Activated B cell treated with CpG ODN at 0.5 μM for 24 hours (primary cell): ENCODE measurements at regions not wholly inside any gene's neighbourhood (a gene's known extent, or its start where the extent isn't known, plus 50 kb on each side); places are given as distances from the start of the nearest gene placed in this dataset.

Source experiments
- ATAC-seq: fragments of 200-7000 bp; cut with Tn5 transposase; one replicate; pipeline ENCODE4 v1.10.0; 2021; ENCODE audit warnings: low read depth, mild to moderate bottlenecking, moderate library complexity
- CTCF ChIA-PET: fragments of 350-600 bp; sonication (Branson Sonifier 250); formaldehyde crosslinking; loops from one replicate; lab custom pipeline; 2021; ENCODE audit warnings: antibody characterized with exemption; lab: Charles Lee
- POLR2A ChIA-PET: fragments of 350-600 bp; sonication (Branson Sonifier 250); formaldehyde crosslinking; loops from one replicate; lab custom pipeline; 2021; ENCODE audit warnings: antibody characterized with exemption; lab: Charles Lee
- DNase-seq: peaks from one replicate; pipeline ENCODE4 v3.0.0; 2022
- H3K27ac Mint-ChIP-seq: one replicate; pipeline ENCODE4 v1.8.0; 2020; ENCODE audit warnings: mixed read lengths
- H3K27me3 Mint-ChIP-seq: one replicate; pipeline ENCODE4 v1.8.0; 2021; ENCODE audit warnings: mixed read lengths
- H3K36me3 Mint-ChIP-seq: one replicate; pipeline ENCODE4 v1.8.0; 2021; ENCODE audit warnings: low read depth, mixed read lengths
- H3K4me1 Mint-ChIP-seq: one replicate; pipeline ENCODE4 v1.8.0; 2021; ENCODE audit warnings: mixed read lengths
- H3K4me3 Mint-ChIP-seq: one replicate; pipeline ENCODE4 v1.8.0; 2020; ENCODE audit warnings: mild to moderate bottlenecking, mixed read lengths
- H3K9me3 Mint-ChIP-seq: one replicate; pipeline ENCODE4 v1.8.0; 2020; ENCODE audit warnings: mixed read lengths
- CTCF ChIP-seq: fragments of 200-600 bp; IDR thresholded peaks from one replicate; pipeline ENCODE4 v1.8.0; 2022; ENCODE audit warnings: antibody characterized with exemption, mild to moderate bottlenecking
- intact Hi-C: fragments of 100-400 bp; cut with micrococcal nuclease; formaldehyde crosslinking; loops from one replicate; pipeline ENCODE4 v1.15.1; 2024

DNA sequence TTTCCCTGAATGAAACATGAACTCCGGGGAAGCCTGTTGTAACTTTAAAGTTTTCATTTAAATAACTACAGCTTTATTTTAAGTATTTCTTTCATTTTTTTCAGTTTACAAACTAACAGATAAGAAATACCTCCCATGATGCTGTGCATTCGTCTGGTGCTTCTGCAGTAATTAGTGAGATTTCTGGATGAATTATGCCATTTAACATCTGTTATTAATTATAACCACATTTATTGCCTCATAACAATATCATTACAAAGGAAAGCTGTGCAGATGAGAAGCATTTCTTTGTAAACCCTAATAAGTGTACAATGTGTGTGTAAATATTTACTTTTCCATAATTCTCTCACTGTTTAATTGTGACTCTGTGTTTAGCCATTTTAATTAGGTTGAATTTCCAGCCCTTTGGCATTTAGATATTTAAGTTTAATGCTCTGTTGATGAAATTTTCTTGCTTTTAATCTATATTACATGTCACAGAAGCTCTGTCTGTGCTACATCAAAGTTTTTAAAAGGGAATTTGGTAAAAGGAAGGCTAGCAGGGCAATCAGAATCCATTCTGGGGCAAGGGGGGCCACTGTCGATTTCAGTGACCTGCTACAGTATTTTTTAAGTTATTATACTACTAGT, 418.0 kb downstream of the SPATA31D1 start:
- CTCF ChIA-PET, result no interaction called here
- Mint-ChIP-seq H3K4me3 (no peak overlapping the region), H3K27me3 (no peaks in the 10 kb centered on the region), H3K4me1 (no peaks in the 10 kb centered on the region), H3K36me3 (no peaks in the 10 kb centered on the region), H3K9me3 (no peaks in the 10 kb centered on the region), H3K27ac (no peak overlapping the region)
- DNase-seq (no peak), ATAC-seq (no peak)
- POLR2A ChIA-PET, result no interaction called here
- no peak for TF ChIP-seq CTCF
- intact Hi-C loops, result no loop called here

DNA sequence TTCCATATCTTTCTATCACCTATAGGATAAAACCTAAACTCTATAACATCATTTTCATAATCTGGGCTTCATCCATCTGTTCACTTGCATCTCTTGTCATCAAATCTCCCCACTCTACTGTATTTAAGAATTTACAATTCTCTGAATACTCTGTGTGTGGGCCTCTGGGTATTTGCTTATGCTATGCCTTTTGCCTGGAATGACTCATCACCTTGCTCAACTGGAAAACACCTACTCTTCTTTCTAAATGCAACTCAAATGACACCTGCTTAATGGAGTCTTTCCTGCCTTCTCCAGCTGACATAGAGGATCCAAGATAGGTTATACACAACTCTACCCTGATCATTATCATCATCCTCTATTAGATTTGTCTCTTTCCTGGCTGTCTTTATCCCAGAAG, 421.7 kb downstream of the SPATA31D1 start:
- TF ChIP-seq CTCF, result no peak
- no peaks in the 10 kb centered on the region for H3K9me3 Mint-ChIP-seq
- H3K4me1 Mint-ChIP-seq, result no peaks in the 10 kb centered on the region
- no peak overlapping the region for H3K27ac Mint-ChIP-seq
- POLR2A ChIA-PET, result no interaction called here
- intact Hi-C loops, result no loop called here
- ATAC-seq, result no peak
- no peaks in the 10 kb centered on the region for H3K36me3 Mint-ChIP-seq
- CTCF ChIA-PET, result no interaction called here
- no peak for DNase-seq
- H3K27me3 Mint-ChIP-seq, result no peaks in the 10 kb centered on the region
- no peak overlapping the region for H3K4me3 Mint-ChIP-seq

GRCh38 chr9:82410866-82411265, 422.3 kb downstream of the SPATA31D1 start:
- POLR2A ChIA-PET, result no interaction called here
- no peak overlapping the region for H3K4me3 Mint-ChIP-seq
- H3K27ac Mint-ChIP-seq, result no peak overlapping the region
- H3K4me1 Mint-ChIP-seq, result no peaks in the 10 kb centered on the region
- intact Hi-C loops, result no loop called here
- H3K9me3 Mint-ChIP-seq, result no peaks in the 10 kb centered on the region
- H3K27me3 Mint-ChIP-seq, result no peaks in the 10 kb centered on the region
- no peak for TF ChIP-seq CTCF
- H3K36me3 Mint-ChIP-seq, result no peaks in the 10 kb centered on the region
- DNase-seq, result no peak
- CTCF ChIA-PET, result no interaction called here
- no peak for ATAC-seq

- no peaks in the 10 kb centered on the region for H3K9me3 Mint-ChIP-seq
- POLR2A ChIA-PET, result no interaction called here
- no peak for TF ChIP-seq CTCF
- DNase-seq (no peak), ATAC-seq (no peak)
- no peak overlapping the region for H3K4me3 Mint-ChIP-seq
- no peaks in the 10 kb centered on the region for H3K36me3 Mint-ChIP-seq
- intact Hi-C loops, result no loop called here
- CTCF ChIA-PET, result no interaction called here
- H3K27ac Mint-ChIP-seq, result no peak overlapping the region
- H3K4me1 Mint-ChIP-seq, result no peaks in the 10 kb centered on the region
- H3K27me3 Mint-ChIP-seq, result no peaks in the 10 kb centered on the region
Observed at GRCh38 chr9:82412586-82413305, 424.2 kb downstream of the SPATA31D1 start.

DNA sequence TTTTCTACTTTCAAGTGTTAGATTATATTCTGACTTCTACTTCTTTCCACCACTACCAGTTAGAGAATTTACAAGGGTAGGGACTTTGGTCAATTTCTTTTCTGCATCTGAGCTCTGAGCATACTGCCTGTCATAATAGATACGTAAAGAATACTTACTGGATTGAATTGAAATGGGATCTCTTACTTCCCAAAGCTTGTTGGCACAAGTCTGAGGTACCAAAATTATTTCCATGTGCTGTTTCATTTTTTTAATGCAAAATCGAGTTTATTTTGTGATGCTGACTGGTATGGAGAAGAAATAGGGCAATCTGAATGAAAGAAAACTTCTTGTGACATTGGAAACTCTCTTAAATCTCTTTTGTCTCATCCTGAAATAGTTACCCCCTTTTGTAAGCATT, 428.9 kb downstream of the SPATA31D1 start:
- Mint-ChIP-seq H3K4me3 (no peak overlapping the region), H3K9me3 (peaks cover 2% of the 10 kb centered on the region), H3K27me3 (no peaks in the 10 kb centered on the region), H3K27ac (no peak overlapping the region), H3K4me1 (peaks cover 4% of the 10 kb centered on the region), H3K36me3 (no peaks in the 10 kb centered on the region)
- ChIA-PET POLR2A (no interaction called here), CTCF (no interaction called here)
- DNase-seq (no peak), ATAC-seq (no peak)
- no peak for TF ChIP-seq CTCF
- intact Hi-C loops, result no loop called here
